K562 (cell line): ENCODE measurements at regions not wholly inside any gene's neighbourhood (a gene's known extent, or its start where the extent isn't known, plus 50 kb on each side); places are given as distances from the start of the nearest gene placed in this dataset.

Experiments used
- ATAC-seq: fragments of 200-7000 bp; cut with Tn5 transposase; 3 replicates; pipeline ENCODE4 v1.9.1; 2020; ENCODE audit warnings: moderate library complexity
- BruUV-seq: library from RNA; stranded (reverse); fragments of 400-500 nt; replicated peaks from 2 replicates; lab custom pipeline; 2021; lab: Mats Ljungman, UMichigan
- CTCF ChIA-PET: fragments of 300-600 bp; formaldehyde crosslinking; extraction: SDS; loops from one replicate; lab custom pipeline; 2021; ENCODE audit warnings: low intra/inter-chr PET ratio; lab: Yijun Ruan, JAX
- POLR2A ChIA-PET: fragments of 300-600, 350-650 bp; sonication (Branson Sonifier 250); formaldehyde crosslinking; extraction: SDS; loops from one replicate; lab custom pipeline; 2021; ENCODE audit warnings: antibody characterized with exemption, inconsistent platforms; lab: Yijun Ruan, JAX
- DNase-seq, 4 experiments: peaks; one replicate each; pipeline versions ENCODE4 v3.0.0 to v3.0.0-alpha.2; 2011 to 2018; ENCODE audit warnings: low spot score in 3 of 4, mixed read lengths in 3 of 4; ENCODE audit errors: extremely low read depth in 1 of 4
- FAIRE-seq: peaks from 2 replicates; lab custom pipeline; 2011; peaks lifted over from hg19 to GRCh38; lab: Jason Lieb, UNC
- H2AFZ ChIP-seq: 2 replicates; pipeline ENCODE4 v1.6.0; 2011; ENCODE audit warnings: low read depth, low read length, control low read depth, inconsistent platforms
- H3K27ac ChIP-seq: fragments of 200-600 bp; 3 replicates; pipeline ENCODE4 v1.8.0; 2011; ENCODE audit warnings: low read depth, mild to moderate bottlenecking, control low read depth, inconsistent platforms, low read length, moderate library complexity, mixed read lengths; ENCODE audit errors: extremely low read depth
- H3K27me3 ChIP-seq, 2 experiments: fragments of 300-600 bp in 1 of 2; 2 replicates in 1 of 2; 3 replicates in 1 of 2; pipeline versions ENCODE4 v1.6.0 to v1.8.0; 2011; ENCODE audit warnings: inconsistent platforms in 2 of 2, low read length in 2 of 2, mild to moderate bottlenecking in 1 of 2, mixed read lengths in 1 of 2, moderate library complexity in 1 of 2; ENCODE audit not compliant: control insufficient read depth in 2 of 2, insufficient read depth in 2 of 2
- H3K36me3 ChIP-seq: fragments of 300-600 bp; 3 replicates; pipeline ENCODE4 v1.8.0; 2011; ENCODE audit warnings: mild to moderate bottlenecking, low read length, inconsistent platforms; ENCODE audit not compliant: control insufficient read depth, insufficient read depth
- H3K4me1 ChIP-seq, 2 experiments: fragments of 200-600 bp in 1 of 2; replicated peaks in 1 of 2; 2 replicates in 1 of 2; 3 replicates in 1 of 2; pipeline versions ENCODE4 v1.5.1 to v1.8.0; 2011; ENCODE audit warnings: inconsistent platforms in 2 of 2, low read length in 2 of 2, mild to moderate bottlenecking in 1 of 2, mixed read lengths in 1 of 2, moderate library complexity in 1 of 2; ENCODE audit not compliant: control insufficient read depth in 2 of 2, insufficient read depth in 2 of 2
- H3K4me2 ChIP-seq: 2 replicates; pipeline ENCODE4 v1.6.1; 2011; ENCODE audit warnings: low read length, control low read depth, inconsistent platforms, mixed read lengths; ENCODE audit not compliant: insufficient read depth
- H3K4me3 ChIP-seq: fragments of 200-600 bp; sonication (generic), shearing (Covaris generic); 2 replicates; pipeline ENCODE4 v1.5.1; 2016; ENCODE audit warnings: control low read depth, inconsistent platforms
- H3K79me2 ChIP-seq: fragments of 200-600 bp; 3 replicates; pipeline ENCODE4 v1.8.0; 2011; ENCODE audit warnings: low read length, inconsistent platforms; ENCODE audit not compliant: control insufficient read depth, insufficient read depth
- H3K9ac ChIP-seq, 2 experiments: 2 replicates each; pipeline versions ENCODE4 v1.6.0 to v1.6.1; 2011; ENCODE audit warnings: low read depth in 2 of 2, low read length in 2 of 2, control low read depth in 1 of 2, inconsistent platforms in 1 of 2, mild to moderate bottlenecking in 1 of 2, mixed read lengths in 1 of 2; ENCODE audit not compliant: insufficient read depth in 1 of 2
- H3K9me1 ChIP-seq: one replicate; pipeline ENCODE4 v1.6.0; 2011; ENCODE audit warnings: inconsistent platforms, mild to moderate bottlenecking, low read length, moderate library complexity; ENCODE audit not compliant: control insufficient read depth, insufficient read depth
- H3K9me3 ChIP-seq: replicated peaks from 2 replicates; pipeline ENCODE4 v1.5.1; 2011; ENCODE audit warnings: low read depth, low read length, inconsistent platforms; ENCODE audit not compliant: control insufficient read depth, insufficient read depth
- H4K20me1 ChIP-seq: replicated peaks from 2 replicates; pipeline ENCODE4 v1.6.1; 2011; ENCODE audit warnings: low read length, inconsistent platforms, mixed read lengths; ENCODE audit not compliant: control insufficient read depth, insufficient read depth
- CBX2 ChIP-seq: fragments of 200-600 bp; sonication (generic); IDR thresholded peaks from one replicate; pipeline ENCODE4 v1.6.1; 2012; ENCODE audit warnings: mild to moderate bottlenecking, low read length, inconsistent platforms; ENCODE audit not compliant: insufficient read depth, poor library complexity, severe bottlenecking
- FOSL1 ChIP-seq: fragments of 200-800 bp; sonication (Bioruptor generic); conservative IDR thresholded peaks from 2 replicates; pipeline ENCODE4 v1.6.1; 2016; ENCODE audit warnings: missing genetic modification characterization, missing compliant biosample characterization
- GABPA ChIP-seq: fragments of 200-800 bp; sonication (Bioruptor generic); conservative IDR thresholded peaks from 2 replicates; pipeline ENCODE4 v1.6.1; 2016; ENCODE audit warnings: low read depth, missing genetic modification characterization, missing compliant biosample characterization
- MIER1 ChIP-seq: fragments of 450-650 bp; IDR thresholded peaks from 2 replicates; pipeline ENCODE4 v1.6.1; 2016; ENCODE audit warnings: antibody characterized with exemption, mild to moderate bottlenecking, low read depth
- NEUROD1 ChIP-seq: fragments of 150-350 bp; IDR thresholded peaks from 2 replicates; pipeline ENCODE4 v1.6.1; 2014; ENCODE audit warnings: borderline replicate concordance, low read length, low read depth; ENCODE audit not compliant: partially characterized antibody
- PPARD ChIP-seq: fragments of 250-450 bp; sonication (Bioruptor Pico); IDR thresholded peaks from 2 replicates; pipeline ENCODE4 v1.8.0; 2022; ENCODE audit warnings: inconsistent platforms, mild to moderate bottlenecking, moderate library complexity
- SOX6 ChIP-seq: fragments of 450-650 bp; IDR thresholded peaks from 2 replicates; pipeline ENCODE4 v1.6.1; 2014; ENCODE audit warnings: mild to moderate bottlenecking
- SUPT5H ChIP-seq: fragments of 450-650 bp; IDR thresholded peaks from 2 replicates; pipeline ENCODE4 v1.6.1; 2016
- ZNF449 ChIP-seq: fragments of 250-450 bp; sonication (Bioruptor Pico); IDR thresholded peaks from 2 replicates; pipeline ENCODE4 v1.8.0; 2022; ENCODE audit warnings: moderate library complexity, mild to moderate bottlenecking, inconsistent platforms
- ZNF551 ChIP-seq: fragments of 250-450 bp; sonication (Bioruptor Pico); IDR thresholded peaks from 2 replicates; pipeline ENCODE4 v1.5.0; 2021; ENCODE audit warnings: mild to moderate bottlenecking, moderate library complexity
- WGBS: fragments of 100-300 bp; shearing (Covaris generic); methylation state at CpG from one replicate; pipeline ENCODE4 v1.1.6; 2016; ENCODE audit warnings: low coverage, mixed read lengths; ENCODE audit not compliant: insufficient coverage; ENCODE audit errors: missing lambda C conversion rate; 5-methylcytosine and 5-hydroxymethylcytosine counted together
- in situ Hi-C: fragments of 300-500 bp; cut with MboI; formaldehyde crosslinking; loops from 4 replicates; pipeline ENCODE4 v1.15.0; 2018; ENCODE audit warnings: inconsistent platforms, mixed read lengths
- intact Hi-C: fragments of 100-400 bp; cut with micrococcal nuclease; formaldehyde crosslinking; loops from 2 replicates; pipeline ENCODE4 v1.14.2; 2022

- no peak for ATAC-seq
Observed at GRCh38 chr16:5854027-5854426, 756.4 kb upstream of the EEF2KMT start.

More at GRCh38 chr16:5854027-5854426, 756.4 kb upstream of the EEF2KMT start:
- ChIA-PET POLR2A (no interaction called here), CTCF (no interaction called here)
- Histone ChIP-seq H4K20me1 (no peaks in the 10 kb centered on the region), H3K36me3 (no peaks in the 10 kb centered on the region), H3K9ac (no peak overlapping the region), H3K9me3 (no peaks in the 10 kb centered on the region), H3K27me3 (peaks cover 4 to 10% of the 10 kb centered on the region in 2 experiments; a peak in 2 of 5 replicates), H3K4me3 (no peak overlapping the region), H3K9me1 (no peaks in the 10 kb centered on the region), H3K4me1 (no peaks in the 10 kb centered on the region), H2AFZ (no peak overlapping the region), H3K27ac (no peak overlapping the region), H3K4me2 (no peak overlapping the region), H3K79me2 (no peaks in the 10 kb centered on the region)
- no peak for TF ChIP-seq NEUROD1
- no peak for TF ChIP-seq FOSL1 (tag)
- no peak for TF ChIP-seq ZNF551 (CRISPR knock-in tag)
- no peak for TF ChIP-seq SUPT5H
- no peak for TF ChIP-seq PPARD
- TF ChIP-seq CBX2 = no peak
- no peak for TF ChIP-seq ZNF449 (CRISPR knock-in tag)
- TF ChIP-seq GABPA = no peak
- TF ChIP-seq SOX6 = no peak
- no peak for TF ChIP-seq MIER1
- DNase-seq (no peak), FAIRE-seq (no peak)
- intact Hi-C loops (no loop called here), in situ Hi-C loops (no loop called here)
- WGBS = 2% methylated on average over 5 of the region's 5 CpGs
- BruUV-seq = no TSS peak
